Endodermal cell (in vitro differentiated cells): ENCODE measurements at regions not wholly inside any gene's neighbourhood (a gene's known extent, or its start where the extent isn't known, plus 50 kb on each side); places are given as distances from the start of the nearest gene placed in this dataset.

ENCODE experiments used
- DNase-seq: peaks from one replicate; pipeline ENCODE4 v3.0.0-alpha.2; 2017
- H3K27ac ChIP-seq: 2 replicates; pipeline ENCODE4 v1.5.1; 2013; ENCODE audit warnings: mild to moderate bottlenecking, low read depth, low read length, moderate library complexity
- H3K27me3 ChIP-seq: 2 replicates; pipeline ENCODE4 v1.6.1; 2013; ENCODE audit warnings: mild to moderate bottlenecking, low read length, moderate library complexity; ENCODE audit not compliant: insufficient read depth, control insufficient read depth, poor library complexity, severe bottlenecking
- H3K36me3 ChIP-seq: 2 replicates; pipeline ENCODE4 v1.7.0; 2013; ENCODE audit warnings: mild to moderate bottlenecking, low read length, moderate library complexity; ENCODE audit not compliant: control insufficient read depth, insufficient read depth
- H3K4me1 ChIP-seq: one replicate; pipeline ENCODE4 v1.7.0; 2013; ENCODE audit warnings: low read length; ENCODE audit not compliant: control insufficient read depth, insufficient read depth
- H3K4me3 ChIP-seq: 2 replicates; pipeline ENCODE4 v1.5.1; 2013; ENCODE audit warnings: mild to moderate bottlenecking, low read length, moderate library complexity
- H3K9ac ChIP-seq: 2 replicates; pipeline ENCODE4 v1.6.1; 2013; ENCODE audit warnings: mild to moderate bottlenecking, low read length, moderate library complexity; ENCODE audit not compliant: poor library complexity, severe bottlenecking; ENCODE audit errors: extremely low read depth
- H3K9me3 ChIP-seq: 2 replicates; pipeline ENCODE4 v1.6.1; 2013; ENCODE audit warnings: mild to moderate bottlenecking, low read length, moderate library complexity; ENCODE audit not compliant: control insufficient read depth
- H3K27ac Mint-ChIP-seq: 2 replicates; pipeline ENCODE4 v1.8.0; 2020; ENCODE audit warnings: mixed read lengths
- H3K27me3 Mint-ChIP-seq: 2 replicates; pipeline ENCODE4 v1.8.0; 2021; ENCODE audit warnings: mild to moderate bottlenecking, mixed read lengths; ENCODE audit not compliant: insufficient read depth
- H3K36me3 Mint-ChIP-seq: 2 replicates; pipeline ENCODE4 v1.8.0; 2020; ENCODE audit warnings: low read depth, mixed read lengths
- H3K4me1 Mint-ChIP-seq: 2 replicates; pipeline ENCODE4 v1.8.0; 2020; ENCODE audit warnings: mixed read lengths
- H3K4me3 Mint-ChIP-seq: 2 replicates; pipeline ENCODE4 v1.8.0; 2020; ENCODE audit warnings: mild to moderate bottlenecking, moderate library complexity, mixed read lengths
- H3K9me3 Mint-ChIP-seq: 2 replicates; pipeline ENCODE4 v1.8.0; 2020; ENCODE audit warnings: mild to moderate bottlenecking, mixed read lengths
- WGBS, 2 experiments: methylation state at CpG; one replicate each; pipeline versions ENCODE4 v1.1.5 to v1.1.7; 2013; ENCODE audit warnings: missing lambda C conversion rate in 2 of 2, mixed read lengths in 1 of 2; ENCODE audit not compliant: insufficient coverage in 1 of 2, insufficient read length in 1 of 2; 5-methylcytosine and 5-hydroxymethylcytosine counted together
- TF ChIP-seq, protein P1 (sequence below): fragments of 200-600 bp; sonication (generic); conservative IDR thresholded peaks from 2 replicates; pipeline ENCODE4 v1.5.0; 2021; ENCODE audit warnings: antibody characterized with exemption, mild to moderate bottlenecking

DNA sequence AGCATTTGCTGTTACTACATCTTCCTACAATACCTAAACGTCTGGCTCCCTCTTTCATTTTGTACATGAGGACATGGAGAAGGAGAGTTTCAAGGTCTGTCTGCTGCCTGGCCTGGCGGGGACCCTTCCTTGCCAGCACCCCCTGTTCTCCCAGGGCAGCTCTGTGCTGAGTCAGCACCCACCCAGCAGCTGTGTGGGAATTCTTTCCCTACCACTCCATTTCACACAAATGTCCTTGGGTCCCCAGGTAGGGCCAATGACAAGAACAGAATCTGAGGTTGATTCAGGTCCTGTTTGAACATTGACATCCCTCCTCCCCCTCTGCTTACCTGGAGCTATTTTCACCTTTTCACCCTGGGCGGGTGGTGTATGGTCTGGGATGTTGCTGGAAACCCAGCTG, 129.9 kb upstream of the ITGA6 start:
- WGBS, 2 experiments, result 0 to 42% methylated on average over 1 to 2 of the region's 3 CpGs
- Histone ChIP-seq H3K9ac (no peak overlapping the region), H3K27me3 (no peaks in the 10 kb centered on the region), H3K4me1 (peaks cover 8% of the 10 kb centered on the region), H3K4me3 (no peak overlapping the region), H3K27ac (no peak overlapping the region), H3K36me3 (no peaks in the 10 kb centered on the region), H3K9me3 (peaks cover 3% of the 10 kb centered on the region)
- Mint-ChIP-seq H3K27me3 (peaks cover 31% of the 10 kb centered on the region), H3K9me3 (peaks cover 6% of the 10 kb centered on the region), H3K36me3 (no peaks in the 10 kb centered on the region), H3K4me1 (peaks cover 40% of the 10 kb centered on the region), H3K27ac (no peak overlapping the region), H3K4me3 (no peak overlapping the region)
- no peak for DNase-seq
- TF ChIP-seq, protein P1, sequence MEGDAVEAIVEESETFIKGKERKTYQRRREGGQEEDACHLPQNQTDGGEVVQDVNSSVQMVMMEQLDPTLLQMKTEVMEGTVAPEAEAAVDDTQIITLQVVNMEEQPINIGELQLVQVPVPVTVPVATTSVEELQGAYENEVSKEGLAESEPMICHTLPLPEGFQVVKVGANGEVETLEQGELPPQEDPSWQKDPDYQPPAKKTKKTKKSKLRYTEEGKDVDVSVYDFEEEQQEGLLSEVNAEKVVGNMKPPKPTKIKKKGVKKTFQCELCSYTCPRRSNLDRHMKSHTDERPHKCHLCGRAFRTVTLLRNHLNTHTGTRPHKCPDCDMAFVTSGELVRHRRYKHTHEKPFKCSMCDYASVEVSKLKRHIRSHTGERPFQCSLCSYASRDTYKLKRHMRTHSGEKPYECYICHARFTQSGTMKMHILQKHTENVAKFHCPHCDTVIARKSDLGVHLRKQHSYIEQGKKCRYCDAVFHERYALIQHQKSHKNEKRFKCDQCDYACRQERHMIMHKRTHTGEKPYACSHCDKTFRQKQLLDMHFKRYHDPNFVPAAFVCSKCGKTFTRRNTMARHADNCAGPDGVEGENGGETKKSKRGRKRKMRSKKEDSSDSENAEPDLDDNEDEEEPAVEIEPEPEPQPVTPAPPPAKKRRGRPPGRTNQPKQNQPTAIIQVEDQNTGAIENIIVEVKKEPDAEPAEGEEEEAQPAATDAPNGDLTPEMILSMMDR, result no peak

DNA sequence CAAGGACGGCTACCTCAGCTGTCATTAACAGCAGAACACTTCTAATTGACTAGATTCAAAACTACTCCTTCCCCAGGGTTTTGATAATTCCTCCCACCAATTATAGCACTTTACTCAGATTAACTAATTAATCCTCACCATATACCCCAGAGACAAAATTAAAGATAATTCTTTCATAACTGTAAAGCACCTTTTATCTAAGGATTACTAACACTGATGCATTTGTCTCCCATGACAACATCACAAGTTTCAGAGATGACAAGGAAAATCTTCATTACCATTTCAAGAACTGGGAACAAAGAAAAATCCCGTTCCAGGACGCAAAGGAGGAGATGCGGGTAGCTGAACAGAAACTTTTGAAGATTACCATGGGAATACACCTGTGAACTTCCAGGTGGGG, 129.4 kb upstream of the ITGA6 start:
- H3K4me1 ChIP-seq, result peaks cover 8% of the 10 kb centered on the region
- DNase-seq, result no peak
- H3K27me3 Mint-ChIP-seq, result peaks cover 31% of the 10 kb centered on the region

DNA sequence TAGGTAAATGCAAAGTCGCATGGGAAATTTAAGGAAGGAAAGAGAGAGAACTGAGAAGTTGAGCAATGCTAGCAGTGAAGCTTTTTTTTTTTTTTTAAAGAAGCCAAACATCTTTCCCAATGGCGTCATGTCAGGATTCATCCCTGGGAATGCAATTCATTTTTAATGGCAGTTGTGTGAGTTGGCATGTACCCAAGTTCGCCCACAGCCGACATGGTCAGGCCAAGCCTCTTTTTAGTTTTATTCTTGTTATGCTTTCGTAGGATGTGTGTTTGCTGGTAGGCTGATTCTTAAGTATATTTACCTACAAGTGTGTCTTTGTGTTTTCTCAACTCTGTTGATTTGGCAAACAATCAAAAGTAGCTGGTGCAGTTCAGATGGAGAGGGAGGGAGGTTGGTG, 127.6 kb upstream of the ITGA6 start:
- Histone ChIP-seq H3K9me3 (peaks cover 3% of the 10 kb centered on the region), H3K4me3 (no peak overlapping the region), H3K4me1 (peaks cover 8% of the 10 kb centered on the region), H3K9ac (no peak overlapping the region), H3K36me3 (no peaks in the 10 kb centered on the region), H3K27me3 (no peaks in the 10 kb centered on the region), H3K27ac (no peak overlapping the region)
- DNase-seq, result no peak
- Mint-ChIP-seq H3K9me3 (peaks cover 6% of the 10 kb centered on the region), H3K4me1 (peaks cover 40% of the 10 kb centered on the region), H3K27ac (no peak overlapping the region), H3K4me3 (no peak overlapping the region), H3K36me3 (no peaks in the 10 kb centered on the region), H3K27me3 (peaks cover 33% of the 10 kb centered on the region)
- WGBS, 2 experiments, result 88 to 100% methylated on average over 1 to 5 of the region's 5 CpGs
- TF ChIP-seq, protein P1, result no peak

More for the DNA sequence above, 129.4 kb upstream of the ITGA6 start:
- H3K4me3 ChIP-seq, result no peak overlapping the region
- Mint-ChIP-seq H3K4me3 (no peak overlapping the region), H3K36me3 (no peaks in the 10 kb centered on the region), H3K4me1 (peaks cover 40% of the 10 kb centered on the region), H3K9me3 (peaks cover 6% of the 10 kb centered on the region), H3K27ac (no peak overlapping the region)
- H3K36me3 ChIP-seq, result no peaks in the 10 kb centered on the region
- no peak overlapping the region for H3K9ac ChIP-seq
- TF ChIP-seq, protein P1, result no peak
- WGBS, 2 experiments, result 48 to 60% methylated on average over 3 to 4 of the region's 4 CpGs
- H3K9me3 ChIP-seq, result peaks cover 3% of the 10 kb centered on the region
- no peaks in the 10 kb centered on the region for H3K27me3 ChIP-seq
- H3K27ac ChIP-seq, result no peak overlapping the region
